AG10803 (cell line): ENCODE measurements at regions not wholly inside any gene's neighbourhood (a gene's known extent, or its start where the extent isn't known, plus 50 kb on each side); places are given as distances from the start of the nearest gene placed in this dataset.
A peak's percentile ranks its signal among the peaks of the same experiment; 100 is the strongest.

Experiments
- DNase-seq: peaks from one replicate; pipeline ENCODE4 v3.0.0; 2010; ENCODE audit warnings: low read depth
- H3K4me3 ChIP-seq: 2 replicates; pipeline ENCODE4 v1.5.1; 2011; ENCODE audit warnings: mild to moderate bottlenecking, low read length, control low read depth
- CTCF ChIP-seq: conservative IDR thresholded peaks from 2 replicates; pipeline ENCODE4 v1.5.1; 2011; ENCODE audit warnings: mild to moderate bottlenecking, low read length, control low read depth, inconsistent platforms

- H3K4me3 ChIP-seq, result no peak overlapping the region
- no peak for TF ChIP-seq CTCF
Measured at GRCh38 chr17:77426676-77427386, 286.1 kb downstream of the SEC14L1 start.

GRCh38 chr17:77427391-77427991 is 286.7 kb downstream of the SEC14L1 start:
- peak; percentile 8 for TF ChIP-seq CTCF
- no peak overlapping the region for H3K4me3 ChIP-seq
- peak; percentile 81 for DNase-seq

More at GRCh38 chr17:77426676-77427386, 286.1 kb downstream of the SEC14L1 start:
- no peak for DNase-seq

GRCh38 chr17:77428020-77428748 is 287.4 kb downstream of the SEC14L1 start:
- no peak for TF ChIP-seq CTCF
- H3K4me3 ChIP-seq, result no peak overlapping the region
- no peak for DNase-seq

GRCh38 chr17:77428749-77429368 is 288.1 kb downstream of the SEC14L1 start:
- no peak overlapping the region for H3K4me3 ChIP-seq
- no peak for TF ChIP-seq CTCF
- DNase-seq, result no peak

GRCh38 chr17:77429369-77429968 is 288.7 kb downstream of the SEC14L1 start:
- no peak for TF ChIP-seq CTCF
- DNase-seq, result no peak
- H3K4me3 ChIP-seq, result no peak overlapping the region

- no peak overlapping the region for H3K4me3 ChIP-seq
- DNase-seq, result peak; percentile 99
- peak; percentile 74 for TF ChIP-seq CTCF
Measured at GRCh38 chr17:77429969-77430752, 289.4 kb downstream of the SEC14L1 start.
